H9 (cell line): ENCODE measurements at regions not wholly inside any gene's neighbourhood (a gene's known extent, or its start where the extent isn't known, plus 50 kb on each side); places are given as distances from the start of the nearest gene placed in this dataset.

Experiments
- DNase-seq: peaks from one replicate; pipeline ENCODE4 v3.0.0-alpha.2; 2017
- H2AFZ ChIP-seq: one replicate; pipeline ENCODE4 v1.6.1; 2013; ENCODE audit warnings: mild to moderate bottlenecking, low read length, control low read depth, moderate library complexity
- H2AK5ac ChIP-seq: 2 replicates; pipeline ENCODE4 v1.6.1; 2013; ENCODE audit warnings: low read length, control low read depth, mixed read lengths; ENCODE audit not compliant: insufficient read length
- H2BK120ac ChIP-seq: one replicate; pipeline ENCODE4 v1.6.1; 2013; ENCODE audit warnings: low read depth, mild to moderate bottlenecking, low read length, control low read depth, inconsistent platforms; ENCODE audit not compliant: poor library complexity, severe bottlenecking
- H2BK12ac ChIP-seq: 2 replicates; pipeline ENCODE4 v1.6.1; 2013; ENCODE audit warnings: low read length, control low read depth, mixed read lengths, low read depth; ENCODE audit not compliant: insufficient read length
- H2BK15ac ChIP-seq: 2 replicates; pipeline ENCODE4 v1.6.1; 2013; ENCODE audit warnings: low read depth, low read length, control low read depth
- H2BK20ac ChIP-seq: one replicate; pipeline ENCODE4 v1.6.1; 2013; ENCODE audit warnings: low read depth, mild to moderate bottlenecking, low read length, control low read depth, inconsistent platforms; ENCODE audit not compliant: poor library complexity, severe bottlenecking
- H2BK5ac ChIP-seq: 2 replicates; pipeline ENCODE4 v1.6.1; 2013; ENCODE audit warnings: low read length, control low read depth, mixed read lengths; ENCODE audit not compliant: insufficient read length
- H3K14ac ChIP-seq: 2 replicates; pipeline ENCODE4 v1.6.1; 2013; ENCODE audit warnings: low read length, control low read depth; ENCODE audit not compliant: insufficient read depth
- H3K18ac ChIP-seq: 2 replicates; pipeline ENCODE4 v1.6.1; 2013; ENCODE audit warnings: low read depth, mild to moderate bottlenecking, mixed read lengths, low read length, control low read depth; ENCODE audit not compliant: insufficient read length
- H3K23ac ChIP-seq: 2 replicates; pipeline ENCODE4 v1.6.1; 2013; ENCODE audit warnings: low read length, control low read depth, mixed read lengths, low read depth; ENCODE audit not compliant: insufficient read length
- H3K23me2 ChIP-seq: 2 replicates; pipeline ENCODE4 v1.6.1; 2013; ENCODE audit warnings: low read depth, mild to moderate bottlenecking, mixed read lengths, low read length, control low read depth; ENCODE audit not compliant: insufficient read length, poor library complexity, severe bottlenecking
- H3K27ac ChIP-seq: 2 replicates; pipeline ENCODE4 v1.5.1; 2013; ENCODE audit warnings: low read length, control low read depth, mixed read lengths, low read depth; ENCODE audit not compliant: insufficient read length
- H3K27me3 ChIP-seq: 2 replicates; pipeline ENCODE4 v1.6.1; 2013; ENCODE audit warnings: low read length, control low read depth, inconsistent platforms; ENCODE audit not compliant: insufficient read depth
- H3K4ac ChIP-seq: 2 replicates; pipeline ENCODE4 v1.6.1; 2013; ENCODE audit warnings: low read depth, mild to moderate bottlenecking, control low read depth, inconsistent platforms, low read length, moderate library complexity
- H3K4me1 ChIP-seq: 2 replicates; pipeline ENCODE4 v1.6.1; 2013; ENCODE audit warnings: low read length, control low read depth, inconsistent platforms; ENCODE audit not compliant: insufficient read depth
- H3K4me2 ChIP-seq: 2 replicates; pipeline ENCODE4 v1.6.1; 2013; ENCODE audit warnings: low read length, control low read depth, mixed read lengths; ENCODE audit not compliant: insufficient read length, insufficient read depth
- H3K56ac ChIP-seq: 2 replicates; pipeline ENCODE4 v1.6.1; 2013; ENCODE audit warnings: low read depth, mild to moderate bottlenecking, mixed read lengths, low read length, control low read depth; ENCODE audit not compliant: insufficient read length
- H3K79me1 ChIP-seq: 2 replicates; pipeline ENCODE4 v1.6.1; 2013; ENCODE audit warnings: low read depth, mild to moderate bottlenecking, moderate library complexity, low read length, control low read depth, inconsistent platforms; ENCODE audit not compliant: insufficient read depth, poor library complexity, severe bottlenecking
- H3K79me2 ChIP-seq: 2 replicates; pipeline ENCODE4 v1.6.1; 2013; ENCODE audit warnings: low read length, control low read depth, inconsistent platforms; ENCODE audit not compliant: insufficient read depth
- H3K9ac ChIP-seq: 2 replicates; pipeline ENCODE4 v1.6.1; 2013; ENCODE audit warnings: low read length, control low read depth, mixed read lengths; ENCODE audit not compliant: insufficient read length; ENCODE audit errors: extremely low read depth
- H3K9me3 ChIP-seq: one replicate; pipeline ENCODE4 v1.6.1; 2013; ENCODE audit warnings: low read depth, low read length, inconsistent platforms; ENCODE audit not compliant: control insufficient read depth
- H3T11ph ChIP-seq: one replicate; pipeline ENCODE4 v1.6.1; 2013; ENCODE audit warnings: mild to moderate bottlenecking, low read length, control low read depth, inconsistent platforms
- H4K20me1 ChIP-seq: one replicate; pipeline ENCODE4 v1.6.1; 2013; ENCODE audit not compliant: control insufficient read depth, insufficient read length, insufficient read depth
- H4K5ac ChIP-seq: 2 replicates; pipeline ENCODE4 v1.6.1; 2013; ENCODE audit warnings: low read depth, mild to moderate bottlenecking, mixed read lengths, low read length, control low read depth; ENCODE audit not compliant: insufficient read length
- H4K8ac ChIP-seq: replicated peaks from 2 replicates; pipeline ENCODE4 v1.6.1; 2013; ENCODE audit warnings: low read length, control low read depth, mixed read lengths, low read depth; ENCODE audit not compliant: insufficient read length
- H4K91ac ChIP-seq: 2 replicates; pipeline ENCODE4 v1.6.1; 2013; ENCODE audit warnings: low read depth, mild to moderate bottlenecking, moderate library complexity, mixed read lengths, low read length, control low read depth; ENCODE audit not compliant: insufficient read length
- H3K27ac Mint-ChIP-seq, 3 experiments: 2 replicates in 2 of 3; 3 replicates in 1 of 3; pipeline ENCODE4 v1.8.0; 2020 to 2021; ENCODE audit warnings: mixed read lengths in 3 of 3, mild to moderate bottlenecking in 1 of 3, moderate library complexity in 1 of 3
- H3K27me3 Mint-ChIP-seq: 2 replicates; pipeline ENCODE4 v1.8.0; 2021; ENCODE audit warnings: low read depth, mild to moderate bottlenecking, moderate library complexity, mixed read lengths
- H3K36me3 Mint-ChIP-seq, 3 experiments: 2 replicates in 2 of 3; 3 replicates in 1 of 3; pipeline ENCODE4 v1.8.0; 2020 to 2021; ENCODE audit warnings: low read depth in 3 of 3, mixed read lengths in 3 of 3; ENCODE audit not compliant: insufficient read depth in 1 of 3
- H3K4me1 Mint-ChIP-seq, 2 experiments: 2 replicates each; pipeline ENCODE4 v1.8.0; 2020; ENCODE audit warnings: mixed read lengths in 2 of 2
- H3K4me3 Mint-ChIP-seq, 2 experiments: 2 replicates in 1 of 2; 3 replicates in 1 of 2; pipeline ENCODE4 v1.8.0; 2020 to 2021; ENCODE audit warnings: mild to moderate bottlenecking in 2 of 2, mixed read lengths in 2 of 2, moderate library complexity in 1 of 2
- H3K9me3 Mint-ChIP-seq, 2 experiments: 2 replicates in 1 of 2; 3 replicates in 1 of 2; pipeline ENCODE4 v1.8.0; 2020; ENCODE audit warnings: mild to moderate bottlenecking in 2 of 2, mixed read lengths in 2 of 2, moderate library complexity in 1 of 2
- WGBS: extraction: QIAGEN DNeasy Blood & Tissue Kit; methylation state at CpG from one replicate; pipeline ENCODE4 v1.1.7; 2013; ENCODE audit warnings: missing lambda C conversion rate, low lambda C conversion rate, mixed read lengths; ENCODE audit not compliant: insufficient read length; ENCODE audit errors: extremely low coverage; 5-methylcytosine and 5-hydroxymethylcytosine counted together
- TF ChIP-seq, protein P1 (sequence below): fragments of 200-600 bp; sonication (generic); conservative IDR thresholded peaks from 3 replicates; pipeline ENCODE4 v1.8.0; 2021; ENCODE audit warnings: antibody characterized with exemption, mild to moderate bottlenecking

GRCh38 chrX:8010105-8010504 is 82.9 kb upstream of the PNPLA4 start:
- Histone ChIP-seq H2BK5ac (no peak overlapping the region), H3K56ac (no peak overlapping the region), H3K9ac (no peak overlapping the region), H3K79me1 (no peaks in the 10 kb centered on the region), H4K20me1 (no peaks in the 10 kb centered on the region), H2BK12ac (no peak overlapping the region), H4K8ac (no peak overlapping the region), H2BK20ac (no peak overlapping the region), H2BK15ac (no peak overlapping the region), H2AK5ac (no peak overlapping the region), H3K9me3 (no peaks in the 10 kb centered on the region), H3K4me1 (no peaks in the 10 kb centered on the region), H3K4ac (no peak overlapping the region), H3K79me2 (no peaks in the 10 kb centered on the region), H3K27me3 (no peaks in the 10 kb centered on the region), H2AFZ (no peak overlapping the region), H3K27ac (no peak overlapping the region), H3K23ac (no peak overlapping the region), H3K14ac (no peak overlapping the region), H3K23me2 (no peaks in the 10 kb centered on the region), H3K18ac (no peak overlapping the region), H3K4me2 (no peak overlapping the region), H3T11ph (no peak overlapping the region), H4K91ac (no peak overlapping the region), H4K5ac (no peak overlapping the region), H2BK120ac (no peak overlapping the region)
- Mint-ChIP-seq H3K9me3 (no peaks in the 10 kb centered on the region), H3K4me3 (no peak overlapping the region), H3K4me1 (peaks cover 0 to 6% of the 10 kb centered on the region in 2 experiments; a peak in 1 of 4 replicates), H3K27ac (peak overlapping the region in 1 of 3 experiments; percentile 82; a peak in 1 of 7 replicates), H3K27me3 (no peaks in the 10 kb centered on the region), H3K36me3 (no peaks in the 10 kb centered on the region)
- TF ChIP-seq, protein P1, sequence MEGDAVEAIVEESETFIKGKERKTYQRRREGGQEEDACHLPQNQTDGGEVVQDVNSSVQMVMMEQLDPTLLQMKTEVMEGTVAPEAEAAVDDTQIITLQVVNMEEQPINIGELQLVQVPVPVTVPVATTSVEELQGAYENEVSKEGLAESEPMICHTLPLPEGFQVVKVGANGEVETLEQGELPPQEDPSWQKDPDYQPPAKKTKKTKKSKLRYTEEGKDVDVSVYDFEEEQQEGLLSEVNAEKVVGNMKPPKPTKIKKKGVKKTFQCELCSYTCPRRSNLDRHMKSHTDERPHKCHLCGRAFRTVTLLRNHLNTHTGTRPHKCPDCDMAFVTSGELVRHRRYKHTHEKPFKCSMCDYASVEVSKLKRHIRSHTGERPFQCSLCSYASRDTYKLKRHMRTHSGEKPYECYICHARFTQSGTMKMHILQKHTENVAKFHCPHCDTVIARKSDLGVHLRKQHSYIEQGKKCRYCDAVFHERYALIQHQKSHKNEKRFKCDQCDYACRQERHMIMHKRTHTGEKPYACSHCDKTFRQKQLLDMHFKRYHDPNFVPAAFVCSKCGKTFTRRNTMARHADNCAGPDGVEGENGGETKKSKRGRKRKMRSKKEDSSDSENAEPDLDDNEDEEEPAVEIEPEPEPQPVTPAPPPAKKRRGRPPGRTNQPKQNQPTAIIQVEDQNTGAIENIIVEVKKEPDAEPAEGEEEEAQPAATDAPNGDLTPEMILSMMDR, result no peak; the same call in none of the 3 replicates
- no CpG with 5 or more reads among the region's 4 CpGs for WGBS
- no peak for DNase-seq
